Neural crest cell (in vitro differentiated cells): ENCODE measurements at regions not wholly inside any gene's neighbourhood (a gene's known extent, or its start where the extent isn't known, plus 50 kb on each side); places are given as distances from the start of the nearest gene placed in this dataset.

ENCODE experiments used
- DNase-seq: peaks from one replicate; pipeline ENCODE4 v3.0.0; 2021; ENCODE audit warnings: low read depth, mixed read lengths, low spot score
- H3K27ac Mint-ChIP-seq: one replicate; pipeline ENCODE4 v1.8.0; 2021; ENCODE audit warnings: mild to moderate bottlenecking, mixed read lengths; ENCODE audit not compliant: unreplicated experiment
- H3K27me3 Mint-ChIP-seq: 2 replicates; pipeline ENCODE4 v1.8.0; 2021; ENCODE audit warnings: low read depth, mild to moderate bottlenecking, mixed read lengths
- H3K36me3 Mint-ChIP-seq: 2 replicates; pipeline ENCODE4 v1.8.0; 2021; ENCODE audit warnings: low read depth, mild to moderate bottlenecking, mixed read lengths
- H3K4me1 Mint-ChIP-seq: 2 replicates; pipeline ENCODE4 v1.8.0; 2021; ENCODE audit warnings: mixed read lengths
- H3K4me3 Mint-ChIP-seq: one replicate; pipeline ENCODE4 v1.8.0; 2021; ENCODE audit warnings: mild to moderate bottlenecking, mixed read lengths
- H3K9me3 Mint-ChIP-seq: 2 replicates; pipeline ENCODE4 v1.8.0; 2021; ENCODE audit warnings: mixed read lengths
- CTCF ChIP-seq: fragments of 200-600 bp; sonication (generic); conservative IDR thresholded peaks from 2 replicates; pipeline ENCODE4 v1.5.0; 2021; ENCODE audit warnings: antibody characterized with exemption, mild to moderate bottlenecking

- peaks cover 3% of the 10 kb centered on the region for H3K9me3 Mint-ChIP-seq
- H3K4me1 Mint-ChIP-seq: peaks cover 13% of the 10 kb centered on the region
- no peak overlapping the region for H3K4me3 Mint-ChIP-seq
- no peak for DNase-seq
- TF ChIP-seq CTCF: no peak
- no peaks in the 10 kb centered on the region for H3K36me3 Mint-ChIP-seq
- H3K27me3 Mint-ChIP-seq: no peaks in the 10 kb centered on the region
- no peak overlapping the region for H3K27ac Mint-ChIP-seq
Measured at GRCh38 chr6:44733126-44733525, 345.6 kb downstream of the CDC5L start.

DNA sequence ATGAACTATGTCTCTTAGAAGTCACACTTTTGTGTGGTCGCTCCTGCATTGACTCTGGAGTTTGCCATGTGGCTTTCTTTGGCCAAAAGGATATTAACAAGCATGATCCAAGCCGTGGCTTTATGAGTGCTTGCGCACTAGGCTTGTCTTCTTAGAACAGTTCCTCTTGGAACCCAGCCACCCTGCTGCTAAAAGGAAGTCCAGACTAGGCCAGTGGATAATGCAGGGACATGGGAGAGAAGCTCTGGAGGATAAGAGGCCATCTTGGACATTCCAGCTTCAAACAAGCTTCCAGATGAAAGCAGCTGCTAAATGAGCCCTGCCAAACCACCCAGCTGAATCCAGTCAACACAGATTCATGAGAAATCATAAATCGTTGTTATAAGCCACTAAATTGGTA, 346.4 kb downstream of the CDC5L start:
- H3K9me3 Mint-ChIP-seq: peaks cover 3% of the 10 kb centered on the region
- H3K4me1 Mint-ChIP-seq: peaks cover 21% of the 10 kb centered on the region
- no peak overlapping the region for H3K4me3 Mint-ChIP-seq
- TF ChIP-seq CTCF: no peak
- no peaks in the 10 kb centered on the region for H3K36me3 Mint-ChIP-seq
- H3K27ac Mint-ChIP-seq: no peak overlapping the region
- H3K27me3 Mint-ChIP-seq: no peaks in the 10 kb centered on the region
- no peak for DNase-seq

DNA sequence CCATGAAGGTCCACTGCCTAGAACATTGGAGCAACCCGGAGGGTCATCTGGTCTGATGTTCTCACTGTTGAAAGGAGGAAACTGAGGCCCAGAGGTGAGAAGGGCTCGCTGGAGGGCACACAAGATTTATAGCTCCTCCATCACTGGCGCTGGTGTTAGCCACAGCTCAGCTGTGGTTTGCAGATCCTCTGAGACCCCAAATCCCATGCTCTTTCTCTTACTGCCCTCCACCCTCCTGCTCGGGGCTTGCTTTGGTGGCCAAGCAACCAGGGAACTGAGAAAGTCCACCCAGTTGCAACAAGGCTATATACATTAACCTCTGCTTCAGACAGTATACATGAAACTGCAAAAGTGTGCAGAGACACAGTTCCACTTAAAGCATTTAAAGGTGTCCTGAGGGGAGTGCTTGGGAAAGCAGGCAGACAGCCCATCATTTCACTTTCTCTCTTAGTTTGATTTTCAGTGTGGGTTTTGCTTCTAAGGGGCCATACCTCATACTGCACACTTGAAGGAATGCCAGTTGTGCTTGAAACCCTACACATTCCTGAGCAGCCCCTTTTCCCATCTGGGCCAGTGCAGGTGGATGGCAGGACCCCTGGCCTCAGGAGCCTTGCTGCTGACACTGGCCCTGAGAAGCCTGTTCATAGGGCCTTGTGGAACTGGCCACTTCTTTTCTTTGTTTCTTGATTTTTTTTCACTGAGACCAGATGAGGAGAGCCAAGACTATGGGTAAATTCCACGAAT, 347.6 kb downstream of the CDC5L start:
- no peak for TF ChIP-seq CTCF
- H3K4me3 Mint-ChIP-seq: no peak overlapping the region
- no peak overlapping the region for H3K27ac Mint-ChIP-seq
- H3K9me3 Mint-ChIP-seq: peaks cover 3% of the 10 kb centered on the region
- no peak for DNase-seq
- H3K4me1 Mint-ChIP-seq: peaks cover 29% of the 10 kb centered on the region
- no peaks in the 10 kb centered on the region for H3K27me3 Mint-ChIP-seq
- no peaks in the 10 kb centered on the region for H3K36me3 Mint-ChIP-seq

DNA sequence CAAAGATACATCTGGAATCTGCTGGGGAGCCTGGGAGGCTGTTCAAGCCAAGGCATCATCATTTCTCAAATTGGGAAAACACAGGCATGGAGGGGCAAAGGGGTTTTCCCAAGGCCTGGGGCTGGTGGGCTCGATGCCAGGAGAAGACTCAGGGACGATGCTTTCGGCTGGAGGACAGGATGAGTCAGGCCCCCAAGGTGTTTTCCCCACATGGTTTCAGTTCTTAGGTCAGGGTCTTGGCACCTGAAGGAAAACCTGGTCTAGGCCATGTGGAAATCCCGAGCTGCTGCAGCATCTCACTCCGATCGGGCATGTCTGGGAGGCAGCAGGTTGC, 348.1 kb downstream of the CDC5L start:
- Mint-ChIP-seq H3K27ac (no peak overlapping the region), H3K36me3 (no peaks in the 10 kb centered on the region), H3K27me3 (no peaks in the 10 kb centered on the region), H3K4me3 (no peak overlapping the region), H3K4me1 (peaks cover 28% of the 10 kb centered on the region), H3K9me3 (peaks cover 3% of the 10 kb centered on the region)
- no peak for TF ChIP-seq CTCF
- no peak for DNase-seq

DNA sequence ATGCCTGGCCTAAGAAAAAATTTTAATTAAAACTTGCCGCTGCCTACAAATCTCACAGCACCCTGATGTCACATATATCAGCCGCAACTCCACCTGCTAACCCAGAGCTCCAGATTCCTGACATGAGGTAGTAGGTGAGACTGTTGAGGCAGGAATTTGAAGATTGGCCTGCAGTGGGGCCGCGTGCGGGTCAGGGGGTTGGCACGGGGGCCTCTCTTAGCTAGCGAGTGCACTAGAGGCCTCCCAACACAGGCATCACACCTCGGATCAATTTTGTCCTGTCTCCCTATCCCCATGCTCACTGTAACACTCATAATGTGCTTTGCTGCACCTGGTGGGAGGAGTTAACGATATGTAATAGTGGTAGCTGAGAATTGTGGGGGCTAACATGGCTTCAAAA, 349.8 kb downstream of the CDC5L start:
- H3K9me3 Mint-ChIP-seq: no peaks in the 10 kb centered on the region
- H3K36me3 Mint-ChIP-seq: no peaks in the 10 kb centered on the region
- H3K27me3 Mint-ChIP-seq: no peaks in the 10 kb centered on the region
- peak overlapping the region; percentile 84 for H3K27ac Mint-ChIP-seq
- peaks cover 20% of the 10 kb centered on the region for H3K4me1 Mint-ChIP-seq
- no peak for TF ChIP-seq CTCF
- no peak for DNase-seq
- H3K4me3 Mint-ChIP-seq: no peak overlapping the region
